GM23248 (cell line): ENCODE measurements at regions not wholly inside any gene's neighbourhood (a gene's known extent, or its start where the extent isn't known, plus 50 kb on each side); places are given as distances from the start of the nearest gene placed in this dataset.

ENCODE experiments used
- DNase-seq: peaks from one replicate; pipeline ENCODE4 v3.0.0-alpha.2; 2015
- H2AFZ ChIP-seq: fragments of 200-600 bp; sonication (generic); 2 replicates; pipeline ENCODE4 v1.6.1; 2016; ENCODE audit warnings: antibody characterized with exemption
- H3F3A ChIP-seq: fragments of 200-600 bp; sonication (generic); 2 replicates; pipeline ENCODE4 v1.6.1; 2016; ENCODE audit warnings: mild to moderate bottlenecking, antibody characterized with exemption, mixed run types; ENCODE audit not compliant: insufficient read depth
- H3K27ac ChIP-seq: fragments of 200-600 bp; sonication (generic); 2 replicates; pipeline ENCODE4 v1.5.1; 2016; ENCODE audit warnings: mild to moderate bottlenecking
- H3K27me3 ChIP-seq: fragments of 200-600 bp; sonication (generic); replicated peaks from 2 replicates; pipeline ENCODE4 v1.6.1; 2016; ENCODE audit warnings: mild to moderate bottlenecking; ENCODE audit not compliant: insufficient read depth
- H3K36me3 ChIP-seq: fragments of 200-600 bp; sonication (generic); 2 replicates; pipeline ENCODE4 v1.6.1; 2016; ENCODE audit warnings: low read depth, mild to moderate bottlenecking
- H3K4me1 ChIP-seq: fragments of 200-600 bp; sonication (generic); 2 replicates; pipeline ENCODE4 v1.6.1; 2016; ENCODE audit warnings: mild to moderate bottlenecking; ENCODE audit not compliant: insufficient read depth
- H3K4me2 ChIP-seq: fragments of 200-600 bp; sonication (generic); one replicate; pipeline ENCODE4 v1.6.1; 2016; ENCODE audit warnings: mild to moderate bottlenecking; ENCODE audit not compliant: unreplicated experiment
- H3K4me3 ChIP-seq: fragments of 200-600 bp; sonication (generic); 2 replicates; pipeline ENCODE4 v1.5.1; 2016; ENCODE audit warnings: mild to moderate bottlenecking
- H3K79me2 ChIP-seq: fragments of 200-600 bp; sonication (generic); 2 replicates; pipeline ENCODE4 v1.6.1; 2016; ENCODE audit warnings: mild to moderate bottlenecking; ENCODE audit not compliant: insufficient read depth
- H3K9ac ChIP-seq: fragments of 200-600 bp; sonication (generic); 2 replicates; pipeline ENCODE4 v1.6.1; 2016; ENCODE audit warnings: mild to moderate bottlenecking
- H3K9me2 ChIP-seq: fragments of 200-600 bp; sonication (generic); 2 replicates; pipeline ENCODE4 v1.6.1; 2016; ENCODE audit warnings: mixed run types, mild to moderate bottlenecking, moderate library complexity; ENCODE audit not compliant: insufficient read depth
- H3K9me3 ChIP-seq: fragments of 200-600 bp; sonication (generic); one replicate; pipeline ENCODE4 v1.6.1; 2017; ENCODE audit warnings: low read depth
- H4K20me1 ChIP-seq: fragments of 200-600 bp; sonication (generic); 2 replicates; pipeline ENCODE4 v1.6.0; 2016; ENCODE audit not compliant: insufficient read depth
- EZH2 ChIP-seq: fragments of 200-600 bp; sonication (generic); IDR thresholded peaks from 2 replicates; pipeline ENCODE4 v1.6.1; 2018; ENCODE audit warnings: antibody characterized with exemption, mild to moderate bottlenecking; ENCODE audit not compliant: insufficient read depth, poor library complexity, severe bottlenecking
- EZH2phosphoT487 ChIP-seq: fragments of 200-600 bp; sonication (generic); IDR thresholded peaks from 2 replicates; pipeline ENCODE4 v1.6.1; 2018; ENCODE audit warnings: antibody characterized with exemption, moderate library complexity, mild to moderate bottlenecking, low read depth; ENCODE audit not compliant: insufficient read depth
- WGBS, 2 experiments: methylation state at CpG; one replicate each; pipeline ENCODE4 v1.1.6; 2015 to 2017; ENCODE audit warnings: low lambda C conversion rate in 2 of 2, low coverage in 1 of 2; ENCODE audit errors: missing lambda C conversion rate in 2 of 2; 5-methylcytosine and 5-hydroxymethylcytosine counted together
- in situ Hi-C: fragments of 300-500 bp; cut with MboI; formaldehyde crosslinking; loops from 2 replicates; pipeline ENCODE4 v1.15.0; 2020

DNA sequence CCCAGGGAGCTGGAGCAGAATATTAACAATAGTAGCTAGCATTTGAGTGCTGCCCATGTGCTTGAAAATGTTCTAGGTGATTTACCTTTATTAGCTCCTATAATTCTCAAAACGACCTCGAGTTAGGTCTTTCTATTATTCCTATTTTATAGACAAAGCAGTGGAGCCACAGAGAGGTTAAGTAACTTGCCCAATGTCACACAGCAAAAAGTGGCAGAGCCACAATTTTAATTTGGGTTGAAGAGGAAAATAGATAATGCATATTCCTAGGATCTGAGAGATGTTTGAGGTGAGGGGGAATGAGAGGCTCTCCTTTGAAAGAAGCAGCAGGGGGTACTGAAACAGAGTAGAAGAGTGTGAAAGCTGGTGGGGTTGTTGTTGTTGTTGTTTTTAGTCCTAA, 354.5 kb upstream of the SLC35B3 start:
- H2AFZ ChIP-seq = no peak overlapping the region
- H4K20me1 ChIP-seq = no peaks in the 10 kb centered on the region
- no peaks in the 10 kb centered on the region for H3K4me1 ChIP-seq
- no peak overlapping the region for H3K9ac ChIP-seq
- H3K27ac ChIP-seq = no peak overlapping the region
- H3K9me3 ChIP-seq = no peaks in the 10 kb centered on the region
- H3K4me2 ChIP-seq = no peak overlapping the region
- H3K4me3 ChIP-seq = no peak overlapping the region
- WGBS, 2 experiments = 11% methylated on average over 2 of the region's 2 CpGs
- no peaks in the 10 kb centered on the region for H3K27me3 ChIP-seq
- H3K36me3 ChIP-seq = no peaks in the 10 kb centered on the region
- no peaks in the 10 kb centered on the region for H3K9me2 ChIP-seq
- H3F3A ChIP-seq = no peaks in the 10 kb centered on the region
- no peaks in the 10 kb centered on the region for H3K79me2 ChIP-seq
- in situ Hi-C loops = no loop called here
- TF ChIP-seq EZH2phosphoT487 = no peak
- TF ChIP-seq EZH2 = no peak
- no peak for DNase-seq

DNA sequence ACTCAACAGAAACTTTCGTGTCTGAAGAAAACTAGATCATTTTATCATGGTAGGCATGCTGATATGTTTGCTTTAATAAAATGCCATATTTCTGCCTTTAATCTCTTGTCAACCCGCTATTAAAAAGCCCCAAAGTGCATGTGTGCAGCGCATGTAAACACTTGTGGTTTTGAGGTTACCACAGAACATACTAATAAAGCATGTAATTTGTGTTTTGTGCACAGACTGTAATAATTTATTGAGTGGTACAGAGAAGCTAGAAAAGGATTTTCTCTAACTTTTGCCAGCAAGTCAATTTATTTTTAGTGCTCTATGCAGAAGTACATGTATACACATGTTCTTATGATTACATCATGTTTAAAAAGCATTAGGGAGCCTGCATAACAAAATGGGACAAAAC, 349.9 kb upstream of the SLC35B3 start:
- no peaks in the 10 kb centered on the region for H3K9me2 ChIP-seq
- H3K9ac ChIP-seq = no peak overlapping the region
- no peaks in the 10 kb centered on the region for H4K20me1 ChIP-seq
- H3K27ac ChIP-seq = no peak overlapping the region
- no peak overlapping the region for H3K4me2 ChIP-seq
- WGBS, 2 experiments = 12 to 15% methylated on average over 3 of the region's 3 CpGs
- H3K27me3 ChIP-seq = no peaks in the 10 kb centered on the region
- no peak for DNase-seq
- no peak overlapping the region for H2AFZ ChIP-seq
- H3K79me2 ChIP-seq = no peaks in the 10 kb centered on the region
- no peak for TF ChIP-seq EZH2phosphoT487
- no peak for TF ChIP-seq EZH2
- no peaks in the 10 kb centered on the region for H3K36me3 ChIP-seq
- H3K4me1 ChIP-seq = no peaks in the 10 kb centered on the region
- in situ Hi-C loops = no loop called here
- H3F3A ChIP-seq = no peaks in the 10 kb centered on the region
- H3K9me3 ChIP-seq = no peaks in the 10 kb centered on the region
- no peak overlapping the region for H3K4me3 ChIP-seq

DNA sequence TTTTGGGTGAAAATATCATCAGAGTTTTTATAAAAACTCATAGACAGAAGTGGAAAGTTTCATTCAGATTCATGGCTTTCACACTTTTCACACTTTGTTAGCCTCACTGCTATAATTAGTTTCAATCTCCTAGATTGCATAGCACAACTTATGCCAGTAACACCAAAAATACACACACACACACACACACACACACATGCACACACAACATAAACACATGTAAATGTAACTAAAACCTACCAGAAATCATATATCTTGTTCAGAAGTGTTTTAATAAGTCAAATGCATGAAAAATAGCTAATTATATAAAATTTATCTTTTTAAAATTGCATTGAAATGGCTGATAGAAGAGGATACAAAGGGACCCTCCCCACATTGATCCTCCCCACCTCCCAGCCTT, 347.8 kb upstream of the SLC35B3 start:
- H3K27ac ChIP-seq = no peak overlapping the region
- no peak overlapping the region for H3K9ac ChIP-seq
- H3K79me2 ChIP-seq = no peaks in the 10 kb centered on the region
- H3K4me3 ChIP-seq = no peak overlapping the region
- no peak for TF ChIP-seq EZH2phosphoT487
- no peak for DNase-seq
- H3F3A ChIP-seq = no peaks in the 10 kb centered on the region
- H3K4me1 ChIP-seq = no peaks in the 10 kb centered on the region
- in situ Hi-C loops = no loop called here
- no peak overlapping the region for H2AFZ ChIP-seq
- H3K9me3 ChIP-seq = no peaks in the 10 kb centered on the region
- H3K36me3 ChIP-seq = no peaks in the 10 kb centered on the region
- no peak overlapping the region for H3K4me2 ChIP-seq
- no peaks in the 10 kb centered on the region for H4K20me1 ChIP-seq
- no peaks in the 10 kb centered on the region for H3K9me2 ChIP-seq
- H3K27me3 ChIP-seq = no peaks in the 10 kb centered on the region

DNA sequence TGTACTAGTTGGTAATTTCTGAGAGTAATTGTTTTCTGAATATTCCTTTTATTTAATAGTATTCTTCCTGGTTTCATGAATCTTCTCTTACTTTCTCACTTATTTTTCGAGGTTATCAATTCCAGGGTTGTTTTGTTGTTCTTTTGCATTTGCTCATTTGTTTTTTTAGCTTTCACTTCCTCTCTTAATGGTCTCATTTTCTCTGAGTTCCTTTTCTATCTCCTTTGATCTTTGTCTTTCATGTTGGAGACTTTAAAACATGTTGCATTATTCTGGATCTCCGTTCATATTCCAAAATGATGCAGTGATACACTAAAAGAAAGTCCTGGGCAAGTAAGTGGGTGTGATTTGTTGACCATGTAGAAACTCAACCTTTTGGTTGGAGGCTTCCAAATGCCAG, 345.3 kb upstream of the SLC35B3 start:
- Histone ChIP-seq H3K79me2 (no peaks in the 10 kb centered on the region), H3K9me3 (no peaks in the 10 kb centered on the region), H3F3A (no peaks in the 10 kb centered on the region), H3K4me2 (no peak overlapping the region), H3K4me3 (no peak overlapping the region), H4K20me1 (no peaks in the 10 kb centered on the region), H3K9me2 (no peaks in the 10 kb centered on the region), H3K9ac (no peak overlapping the region), H3K4me1 (no peaks in the 10 kb centered on the region), H3K36me3 (no peaks in the 10 kb centered on the region), H3K27ac (no peak overlapping the region), H3K27me3 (no peaks in the 10 kb centered on the region), H2AFZ (no peak overlapping the region)
- WGBS, 2 experiments = 7 to 15% methylated on average over 2 of the region's 2 CpGs
- TF ChIP-seq EZH2phosphoT487 (no peak), EZH2 (no peak)
- DNase-seq = no peak
- in situ Hi-C loops = no loop called here

DNA sequence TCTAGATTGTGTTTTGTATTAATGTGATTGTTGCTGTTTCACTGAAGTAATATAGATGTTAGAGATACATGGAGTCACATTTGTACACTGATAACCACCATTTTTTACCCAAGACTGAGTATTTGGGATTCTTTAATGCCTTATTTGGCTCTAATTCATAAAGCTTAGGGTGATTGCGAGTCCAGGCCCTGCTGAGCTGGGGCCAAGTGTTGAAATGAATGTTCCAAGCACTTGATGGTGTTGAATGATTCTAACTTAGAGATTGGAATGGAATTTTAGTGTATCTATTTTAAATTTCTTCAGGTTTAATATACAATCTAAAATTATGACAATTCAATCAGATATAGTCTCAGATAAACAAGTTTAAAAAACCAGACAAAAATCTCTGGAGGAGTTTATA, 329.4 kb upstream of the SLC35B3 start:
- H3K79me2 ChIP-seq = no peaks in the 10 kb centered on the region
- no peak overlapping the region for H3K27ac ChIP-seq
- no peaks in the 10 kb centered on the region for H3F3A ChIP-seq
- H3K9me3 ChIP-seq = no peaks in the 10 kb centered on the region
- TF ChIP-seq EZH2phosphoT487 = no peak
- no peak for TF ChIP-seq EZH2
- H3K4me3 ChIP-seq = no peak overlapping the region
- in situ Hi-C loops = no loop called here
- H3K36me3 ChIP-seq = no peaks in the 10 kb centered on the region
- no peaks in the 10 kb centered on the region for H3K9me2 ChIP-seq
- H3K4me1 ChIP-seq = no peaks in the 10 kb centered on the region
- no peak overlapping the region for H3K4me2 ChIP-seq
- 0 to 4% methylated on average over 1 of the region's 1 CpG for WGBS, 2 experiments
- H3K9ac ChIP-seq = no peak overlapping the region
- no peaks in the 10 kb centered on the region for H4K20me1 ChIP-seq
- no peak overlapping the region for H2AFZ ChIP-seq
- no peaks in the 10 kb centered on the region for H3K27me3 ChIP-seq
- no peak for DNase-seq
